RPMI8226 (cell line): ENCODE measurements at regions not wholly inside any gene's neighbourhood (a gene's known extent, or its start where the extent isn't known, plus 50 kb on each side); places are given as distances from the start of the nearest gene placed in this dataset.

ENCODE experiments used
- DNase-seq: peaks from one replicate; pipeline ENCODE4 v3.0.0-alpha.2; 2015

DNA sequence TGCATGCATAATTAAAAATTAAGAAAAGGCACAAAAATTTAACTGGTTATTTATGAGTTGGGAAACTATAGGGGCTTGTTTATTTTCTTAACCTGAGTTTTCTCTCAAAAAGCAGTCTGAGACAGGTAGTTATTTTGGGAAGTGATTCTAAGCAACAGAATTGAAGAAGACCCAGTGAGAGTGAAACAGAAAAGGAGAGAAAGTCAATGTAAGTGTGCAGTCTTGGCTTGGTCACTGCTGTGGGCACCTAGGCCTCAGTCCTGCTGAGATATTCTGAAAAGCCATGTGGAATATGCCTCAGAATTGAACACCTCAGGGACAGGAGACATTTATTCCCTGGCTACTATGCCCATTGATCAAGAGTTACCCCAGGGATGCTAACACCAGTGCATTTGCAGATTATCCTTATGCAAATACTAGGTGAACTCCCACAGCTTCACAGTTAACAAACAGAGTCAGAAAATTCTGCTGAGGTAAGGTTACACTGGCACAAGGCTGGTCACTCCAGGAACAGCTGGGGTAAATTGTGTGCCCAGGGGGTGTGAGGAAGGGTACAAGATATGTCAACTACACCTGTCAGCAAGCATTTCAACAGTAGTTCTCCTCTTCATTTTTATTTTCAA lies 222.7 kb downstream of the EFHB start:
- DNase-seq = no peak

- DNase-seq = no peak
Observed at GRCh38 chr3:19702416-19703078, 231.5 kb downstream of the EFHB start.

DNA sequence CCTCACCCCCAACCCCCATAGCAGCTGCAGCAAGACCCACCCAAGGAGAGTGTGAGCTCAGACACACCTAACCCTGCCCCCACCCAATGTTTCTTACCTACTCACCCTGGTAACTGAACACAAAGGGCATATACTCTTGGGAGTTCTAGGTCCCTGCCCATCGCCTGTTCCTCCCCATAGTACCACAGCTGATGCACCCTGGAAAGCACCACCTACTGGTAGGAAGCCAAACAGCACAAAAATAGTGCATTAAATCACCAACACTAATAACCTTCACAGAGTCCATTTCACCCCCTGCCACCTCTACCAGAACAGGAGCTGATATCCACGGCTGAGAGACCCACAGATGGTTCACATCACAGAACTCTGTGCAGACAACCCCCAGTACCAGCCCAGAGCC lies 245.2 kb downstream of the EFHB start:
- peak; percentile 4 for DNase-seq

DNA sequence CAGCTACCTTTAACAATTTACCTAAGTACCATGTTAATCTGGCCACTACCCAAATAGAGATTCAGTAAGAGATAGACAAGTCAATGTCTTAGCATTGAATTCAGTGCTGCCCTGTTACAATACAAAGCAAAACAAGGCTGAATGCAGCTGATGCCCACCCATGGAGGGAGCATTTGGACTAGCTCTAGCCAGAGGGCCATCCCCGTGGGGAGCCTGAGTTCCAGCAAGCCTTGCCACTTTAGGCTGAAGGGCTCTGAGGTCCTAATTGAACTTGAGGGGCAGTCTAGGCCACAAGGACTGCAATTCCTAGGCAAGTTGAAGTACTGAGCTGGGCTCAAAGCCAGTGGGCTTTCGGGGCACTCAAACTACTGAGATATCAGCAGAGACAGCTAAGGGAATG lies 265.9 kb downstream of the EFHB start:
- no peak for DNase-seq

GRCh38 chr3:19662486-19662885 lies 271.5 kb downstream of the EFHB start:
- DNase-seq = no peak

DNA sequence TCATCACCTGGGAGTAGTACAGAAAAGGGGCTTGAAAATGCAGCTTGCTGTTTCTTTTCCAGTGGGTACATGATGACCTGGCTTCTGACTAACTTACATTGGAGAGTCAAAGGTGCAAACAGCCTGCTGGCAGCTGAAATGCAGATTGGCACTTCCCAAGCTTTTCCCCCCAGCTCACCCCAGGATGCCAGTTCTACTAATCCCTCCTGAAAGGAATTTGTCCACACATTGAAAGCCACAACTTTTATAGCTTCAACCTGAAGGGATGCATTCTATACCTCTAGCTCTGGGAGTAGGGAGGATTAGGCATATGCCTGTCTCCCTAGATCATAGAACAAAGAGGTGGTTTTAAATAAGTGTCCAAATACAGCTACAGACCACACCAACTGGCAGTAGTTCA lies 281.7 kb downstream of the EFHB start:
- no peak for DNase-seq

GRCh38 chr3:19645093-19645492 lies 288.9 kb downstream of the EFHB start:
- peak; percentile 86 for DNase-seq

GRCh38 chr3:19644405-19644804 lies 289.6 kb downstream of the EFHB start:
- peak; percentile 43 for DNase-seq

- no peak for DNase-seq
Observed at GRCh38 chr3:19641408-19641807, 292.6 kb downstream of the EFHB start.

- no peak for DNase-seq
Observed at GRCh38 chr3:19632099-19633074, 301.6 kb downstream of the EFHB start.

GRCh38 chr3:19598870-19599269 lies 335.1 kb downstream of the EFHB start:
- DNase-seq = no peak

DNA sequence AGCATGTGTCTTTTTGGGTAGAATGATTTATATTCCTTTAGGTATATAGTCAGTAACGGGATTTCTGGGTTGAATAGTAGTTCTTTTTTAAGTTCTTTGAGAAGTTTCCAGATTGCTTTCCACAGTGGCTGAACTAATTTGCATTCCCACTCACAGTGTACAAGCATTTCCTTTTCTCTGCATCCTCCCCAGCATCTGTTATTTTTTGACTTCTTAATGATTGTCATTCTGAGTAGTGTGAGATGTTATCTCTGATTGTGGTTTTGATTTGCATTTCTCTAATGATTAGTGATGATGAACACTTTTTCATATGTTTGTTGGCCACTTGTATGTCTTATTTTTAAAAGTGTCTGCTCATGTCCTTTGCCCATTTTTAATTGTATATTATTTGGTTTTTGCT lies 337.6 kb downstream of the EFHB start:
- no peak for DNase-seq

DNA sequence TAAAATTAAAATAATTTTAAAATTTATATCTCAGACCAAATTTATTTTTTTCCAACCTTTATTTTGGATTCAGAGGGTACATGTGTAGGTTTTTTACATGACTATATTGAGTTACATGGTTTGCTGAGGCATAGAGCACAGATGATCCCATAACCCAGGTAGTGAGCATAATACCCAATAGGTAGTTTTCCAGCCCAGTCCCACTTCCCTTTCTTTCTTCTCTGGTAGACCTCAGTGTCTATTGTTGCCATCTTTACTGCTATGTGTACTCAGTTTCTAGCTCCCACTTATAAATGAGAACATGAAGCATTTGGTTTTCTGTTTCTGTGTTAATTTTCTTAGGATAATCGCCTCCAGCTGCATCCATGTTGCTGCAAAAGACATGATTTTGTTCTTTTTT lies 338.1 kb downstream of the EFHB start:
- no peak for DNase-seq
